PC-3 (cell line): ENCODE measurements at regions not wholly inside any gene's neighbourhood (a gene's known extent, or its start where the extent isn't known, plus 50 kb on each side); places are given as distances from the start of the nearest gene placed in this dataset.

Source experiments
- ATAC-seq: fragments of 200-7000 bp; cut with Tn5 transposase; 2 replicates; pipeline ENCODE4 v1.9.1; 2020; ENCODE audit warnings: mild to moderate bottlenecking, moderate library complexity
- BruUV-seq: library from RNA; stranded (reverse); fragments of 400-500 nt; replicated peaks from 2 replicates; lab custom pipeline; 2021; lab: Mats Ljungman, UMichigan
- CTCF ChIA-PET: fragments of 300-600 bp; sonication (Branson Sonifier 250); formaldehyde crosslinking; loops from one replicate; lab custom pipeline; 2022; ENCODE audit warnings: antibody characterized with exemption; lab: Charles Lee
- POLR2A ChIA-PET: fragments of 300-600 bp; sonication (Branson Sonifier 250); formaldehyde crosslinking; loops from one replicate; lab custom pipeline; 2022; ENCODE audit warnings: antibody characterized with exemption; ENCODE audit not compliant: unreplicated experiment; lab: Charles Lee
- DNase-seq: peaks from one replicate; pipeline ENCODE4 v3.0.0-alpha.2; 2015
- H2AFZ ChIP-seq: fragments of 300-600 bp; sonication (generic); 2 replicates; pipeline ENCODE4 v1.6.0; 2016; ENCODE audit warnings: antibody characterized with exemption, low read length
- H3F3A ChIP-seq: fragments of 300-600 bp; sonication (generic); one replicate; pipeline ENCODE4 v1.6.0; 2017; ENCODE audit warnings: antibody characterized with exemption, low read length, control low read depth, mild to moderate bottlenecking; ENCODE audit not compliant: unreplicated experiment
- H3K27ac ChIP-seq: fragments of 300-600 bp; sonication (generic); 2 replicates; pipeline ENCODE4 v1.5.1; 2016; ENCODE audit warnings: mild to moderate bottlenecking, low read length
- H3K27me3 ChIP-seq: fragments of 300-600 bp; sonication (generic); 2 replicates; pipeline ENCODE4 v1.6.1; 2016; ENCODE audit warnings: low read length, mixed read lengths
- H3K36me3 ChIP-seq: fragments of 300-600 bp; sonication (generic); 2 replicates; pipeline ENCODE4 v1.6.1; 2016; ENCODE audit warnings: low read depth, mixed run types, low read length, mixed read lengths
- H3K4me1 ChIP-seq: fragments of 300-600 bp; sonication (generic); 2 replicates; pipeline ENCODE4 v1.5.1; 2016; ENCODE audit warnings: low read length; ENCODE audit not compliant: insufficient read depth
- H3K4me2 ChIP-seq: fragments of 300-600 bp; sonication (generic); 2 replicates; pipeline ENCODE4 v1.6.0; 2016; ENCODE audit warnings: low read length
- H3K4me3 ChIP-seq: fragments of 300-600 bp; sonication (generic); 2 replicates; pipeline ENCODE4 v1.5.1; 2016; ENCODE audit warnings: mild to moderate bottlenecking, low read length, mixed read lengths
- H3K79me2 ChIP-seq: fragments of 300-600 bp; sonication (generic); 2 replicates; pipeline ENCODE4 v1.6.1; 2017; ENCODE audit warnings: low read length, mixed read lengths
- H3K9ac ChIP-seq: fragments of 300-600 bp; sonication (generic); 2 replicates; pipeline ENCODE4 v1.6.0; 2016; ENCODE audit warnings: mild to moderate bottlenecking, low read length
- H3K9me2 ChIP-seq: fragments of 300-600 bp; sonication (generic); replicated peaks from 2 replicates; pipeline ENCODE4 v1.6.1; 2016; ENCODE audit warnings: mixed run types, low read length, mixed read lengths
- H3K9me3 ChIP-seq: fragments of 300-600 bp; sonication (generic); 2 replicates; pipeline ENCODE4 v1.6.1; 2016; ENCODE audit warnings: low read length, mixed read lengths
- H4K20me1 ChIP-seq: fragments of 300-600 bp; sonication (generic); 2 replicates; pipeline ENCODE4 v1.6.1; 2016; ENCODE audit warnings: low read length, mixed read lengths
- EZH2 ChIP-seq: fragments of 300-600 bp; sonication (generic); IDR thresholded peaks from one replicate; pipeline ENCODE4 v1.6.1; 2017; ENCODE audit warnings: antibody characterized with exemption, mild to moderate bottlenecking, low read length; ENCODE audit not compliant: unreplicated experiment
- EZH2phosphoT487 ChIP-seq: fragments of 300-600 bp; sonication (generic); IDR thresholded peaks from 2 replicates; pipeline ENCODE4 v1.6.1; 2018; ENCODE audit warnings: mild to moderate bottlenecking, antibody characterized with exemption, low read length, borderline replicate concordance
- intact Hi-C: fragments of 100-400 bp; cut with micrococcal nuclease; formaldehyde crosslinking; loops from 2 replicates; pipeline ENCODE4 v1.9.0; 2023
- TF ChIP-seq, protein P1 (sequence below): fragments of 300-600 bp; sonication (generic); conservative IDR thresholded peaks from 2 replicates; pipeline ENCODE4 v1.5.1; 2017; ENCODE audit warnings: antibody characterized with exemption, low read depth, mild to moderate bottlenecking, low read length

GRCh38 chr16:86751076-86752030, 173.0 kb downstream of the FOXL1 start:
- Histone ChIP-seq H3K27me3 (no peaks in the 10 kb centered on the region), H3K4me2 (peak overlapping the region; percentile 14; the same call in 1 of the 2 replicates), H3K9me2 (no peaks in the 10 kb centered on the region), H3K9ac (no peak overlapping the region), H3K4me3 (no peak overlapping the region), H3F3A (no peaks in the 10 kb centered on the region), H3K4me1 (peaks cover 12% of the 10 kb centered on the region), H3K79me2 (no peaks in the 10 kb centered on the region), H4K20me1 (no peaks in the 10 kb centered on the region), H3K27ac (no peak overlapping the region), H3K9me3 (no peaks in the 10 kb centered on the region), H3K36me3 (no peaks in the 10 kb centered on the region), H2AFZ (peak overlapping the region; percentile 24; the same call in 1 of the 2 replicates)
- intact Hi-C loops, result no loop called here
- TF ChIP-seq EZH2phosphoT487, result no peak
- TF ChIP-seq, protein P1, sequence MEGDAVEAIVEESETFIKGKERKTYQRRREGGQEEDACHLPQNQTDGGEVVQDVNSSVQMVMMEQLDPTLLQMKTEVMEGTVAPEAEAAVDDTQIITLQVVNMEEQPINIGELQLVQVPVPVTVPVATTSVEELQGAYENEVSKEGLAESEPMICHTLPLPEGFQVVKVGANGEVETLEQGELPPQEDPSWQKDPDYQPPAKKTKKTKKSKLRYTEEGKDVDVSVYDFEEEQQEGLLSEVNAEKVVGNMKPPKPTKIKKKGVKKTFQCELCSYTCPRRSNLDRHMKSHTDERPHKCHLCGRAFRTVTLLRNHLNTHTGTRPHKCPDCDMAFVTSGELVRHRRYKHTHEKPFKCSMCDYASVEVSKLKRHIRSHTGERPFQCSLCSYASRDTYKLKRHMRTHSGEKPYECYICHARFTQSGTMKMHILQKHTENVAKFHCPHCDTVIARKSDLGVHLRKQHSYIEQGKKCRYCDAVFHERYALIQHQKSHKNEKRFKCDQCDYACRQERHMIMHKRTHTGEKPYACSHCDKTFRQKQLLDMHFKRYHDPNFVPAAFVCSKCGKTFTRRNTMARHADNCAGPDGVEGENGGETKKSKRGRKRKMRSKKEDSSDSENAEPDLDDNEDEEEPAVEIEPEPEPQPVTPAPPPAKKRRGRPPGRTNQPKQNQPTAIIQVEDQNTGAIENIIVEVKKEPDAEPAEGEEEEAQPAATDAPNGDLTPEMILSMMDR, result no peak
- no peak for TF ChIP-seq EZH2
- BruUV-seq, result no TSS peak
- DNase-seq, result peak; percentile 69
- POLR2A ChIA-PET, result interaction anchor here (0.6 kb wide), 1 partner anchor 121 kb away, joined by 4 read pairs; no protein-coding TSS in a partner anchor
- peak; percentile 73 for ATAC-seq
- CTCF ChIA-PET, result no interaction called here

- H2AFZ ChIP-seq, result no peak overlapping the region
- POLR2A ChIA-PET, result no interaction called here
These were observed 174.3 kb downstream of the FOXL1 start for GRCh38 chr16:86752582-86753175.

More at GRCh38 chr16:86752582-86753175, 174.3 kb downstream of the FOXL1 start:
- Histone ChIP-seq H3K36me3 (no peaks in the 10 kb centered on the region), H3K4me2 (no peak overlapping the region), H3K4me1 (peaks cover 12% of the 10 kb centered on the region), H3K27ac (no peak overlapping the region), H3K27me3 (no peaks in the 10 kb centered on the region), H4K20me1 (no peaks in the 10 kb centered on the region), H3K9me3 (no peaks in the 10 kb centered on the region), H3K4me3 (no peak overlapping the region), H3K9ac (no peak overlapping the region), H3K9me2 (no peaks in the 10 kb centered on the region), H3K79me2 (no peaks in the 10 kb centered on the region), H3F3A (no peaks in the 10 kb centered on the region)
- DNase-seq (no peak), ATAC-seq (no peak)
- BruUV-seq, result no TSS peak
- intact Hi-C loops, result no loop called here
- TF ChIP-seq EZH2 (no peak), EZH2phosphoT487 (no peak)
- TF ChIP-seq, protein P1, result no peak
- CTCF ChIA-PET, result no interaction called here
